ENCODE measurements at regions not wholly inside any gene's neighbourhood (a gene's known extent, or its start where the extent isn't known, plus 50 kb on each side); places are given as distances from the start of the nearest gene placed in this dataset.

- DNase-seq (ENCODE audit: unreplicated experiment), result no peak
- no TSS peak for BruUV-seq (replicated peaks)
- H3K27me3 Mint-ChIP-seq (ENCODE audit: insufficient read depth, unreplicated experiment), result no peaks in the 10 kb centered on the region
- no peaks in the 10 kb centered on the region for H3K36me3 Mint-ChIP-seq (ENCODE audit: insufficient read depth, unreplicated experiment)
- H3K27ac Mint-ChIP-seq (ENCODE audit: low read depth, unreplicated experiment), result no peak overlapping the region
- H3K9me3 Mint-ChIP-seq (ENCODE audit: unreplicated experiment), result no peaks in the 10 kb centered on the region
- intact Hi-C loops (cut with micrococcal nuclease), result no loop called here
- H3K4me1 Mint-ChIP-seq (ENCODE audit: insufficient read depth, unreplicated experiment), result peaks cover 9% of the 10 kb centered on the region
- POLR2A ChIA-PET, result no interaction called here
- TF ChIP-seq, protein P1, sequence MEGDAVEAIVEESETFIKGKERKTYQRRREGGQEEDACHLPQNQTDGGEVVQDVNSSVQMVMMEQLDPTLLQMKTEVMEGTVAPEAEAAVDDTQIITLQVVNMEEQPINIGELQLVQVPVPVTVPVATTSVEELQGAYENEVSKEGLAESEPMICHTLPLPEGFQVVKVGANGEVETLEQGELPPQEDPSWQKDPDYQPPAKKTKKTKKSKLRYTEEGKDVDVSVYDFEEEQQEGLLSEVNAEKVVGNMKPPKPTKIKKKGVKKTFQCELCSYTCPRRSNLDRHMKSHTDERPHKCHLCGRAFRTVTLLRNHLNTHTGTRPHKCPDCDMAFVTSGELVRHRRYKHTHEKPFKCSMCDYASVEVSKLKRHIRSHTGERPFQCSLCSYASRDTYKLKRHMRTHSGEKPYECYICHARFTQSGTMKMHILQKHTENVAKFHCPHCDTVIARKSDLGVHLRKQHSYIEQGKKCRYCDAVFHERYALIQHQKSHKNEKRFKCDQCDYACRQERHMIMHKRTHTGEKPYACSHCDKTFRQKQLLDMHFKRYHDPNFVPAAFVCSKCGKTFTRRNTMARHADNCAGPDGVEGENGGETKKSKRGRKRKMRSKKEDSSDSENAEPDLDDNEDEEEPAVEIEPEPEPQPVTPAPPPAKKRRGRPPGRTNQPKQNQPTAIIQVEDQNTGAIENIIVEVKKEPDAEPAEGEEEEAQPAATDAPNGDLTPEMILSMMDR (IDR thresholded peaks at IDR 0.05; ENCODE audit: unreplicated experiment), result no peak
- CTCF ChIA-PET, result no interaction called here
- H3K4me3 Mint-ChIP-seq (ENCODE audit: unreplicated experiment), result no peak overlapping the region
Observed at GRCh38 chr7:46707973-46708372, 786.9 kb upstream of the IGFBP3 start.

DNA sequence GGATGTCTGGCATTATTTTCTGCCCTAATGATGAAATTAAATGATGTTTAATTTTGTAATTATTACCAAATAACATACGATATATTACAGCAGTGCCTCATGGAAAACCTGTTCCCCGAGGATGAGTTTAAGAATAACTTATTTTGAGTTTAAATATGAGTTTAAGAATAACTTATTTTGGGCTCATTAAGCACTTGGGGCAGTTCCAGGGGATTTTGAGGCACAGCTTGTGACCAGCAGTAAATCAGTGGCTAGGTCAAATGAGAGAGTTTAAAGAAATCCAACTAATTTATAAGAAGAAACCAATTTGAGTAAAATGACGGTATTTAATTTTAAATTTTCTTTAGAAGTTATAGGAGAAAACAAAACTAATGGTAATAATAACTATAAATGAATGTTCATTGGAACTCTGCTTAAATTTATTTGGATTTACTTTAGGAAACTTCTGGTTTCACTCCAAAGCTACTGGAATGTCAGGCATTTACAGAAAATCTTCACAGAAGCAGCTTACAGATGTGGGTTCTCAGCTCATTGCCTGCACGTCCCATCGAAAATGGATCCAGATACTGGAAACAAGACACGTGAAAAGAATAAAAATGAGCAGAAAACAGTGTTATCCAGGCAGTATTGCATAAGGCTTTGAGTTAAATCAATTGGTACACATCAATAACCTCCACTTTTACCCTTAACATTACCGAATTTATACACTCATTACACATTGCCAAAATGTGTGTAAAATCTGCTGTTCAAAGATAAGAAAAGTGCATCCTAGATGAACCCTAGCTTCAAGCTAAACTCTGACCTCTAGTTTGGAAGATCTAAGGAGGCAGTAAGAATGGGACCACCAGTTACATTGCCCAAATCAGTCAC, 784.5 kb upstream of the IGFBP3 start:
- DNase-seq (ENCODE audit: unreplicated experiment), result no peak
- CTCF ChIA-PET, result interaction anchor here (0.8 to 1.1 kb wide), 2 partner anchors 12 to 789 kb away, joined by 3 to 4 read pairs; no protein-coding TSS in a partner anchor
- H3K4me3 Mint-ChIP-seq (ENCODE audit: unreplicated experiment), result no peak overlapping the region
- no peaks in the 10 kb centered on the region for H3K27me3 Mint-ChIP-seq (ENCODE audit: insufficient read depth, unreplicated experiment)
- H3K4me1 Mint-ChIP-seq (ENCODE audit: insufficient read depth, unreplicated experiment), result peaks cover 2% of the 10 kb centered on the region
- no peaks in the 10 kb centered on the region for H3K9me3 Mint-ChIP-seq (ENCODE audit: unreplicated experiment)
- POLR2A ChIA-PET, result interaction anchor here (0.6 kb wide), 1 partner anchor 372 kb away, joined by 3 read pairs; no protein-coding TSS in a partner anchor
- no peak overlapping the region for H3K27ac Mint-ChIP-seq (ENCODE audit: low read depth, unreplicated experiment)
- H3K36me3 Mint-ChIP-seq (ENCODE audit: insufficient read depth, unreplicated experiment), result no peaks in the 10 kb centered on the region
- intact Hi-C loops (cut with micrococcal nuclease), result no loop called here
- no TSS peak for BruUV-seq (replicated peaks)
- TF ChIP-seq, protein P1 (IDR thresholded peaks at IDR 0.05; ENCODE audit: unreplicated experiment), result no peak

DNA sequence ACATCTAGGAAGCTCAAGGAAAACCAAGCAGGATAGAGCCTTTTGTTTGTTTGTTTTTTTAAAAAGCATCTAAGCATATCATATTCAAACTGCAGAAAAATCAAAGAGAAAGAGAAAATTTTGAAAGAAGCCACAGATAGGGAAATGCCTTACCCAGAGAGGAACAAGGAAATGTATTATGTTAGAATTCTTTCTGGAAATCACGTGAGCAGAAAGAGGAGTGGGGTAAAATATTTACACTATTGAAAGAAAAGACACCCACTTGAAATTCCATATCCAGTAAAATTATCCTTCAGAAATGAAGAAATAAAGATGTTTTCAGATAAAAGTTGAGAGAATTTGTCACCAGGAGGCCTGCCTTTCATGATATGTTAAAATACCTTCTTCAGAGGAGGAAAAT, 775.7 kb upstream of the IGFBP3 start:
- no peak overlapping the region for H3K4me3 Mint-ChIP-seq (ENCODE audit: unreplicated experiment)
- H3K27me3 Mint-ChIP-seq (ENCODE audit: insufficient read depth, unreplicated experiment), result no peaks in the 10 kb centered on the region
- CTCF ChIA-PET, result no interaction called here
- BruUV-seq (replicated peaks), result no TSS peak
- POLR2A ChIA-PET, result no interaction called here
- no peaks in the 10 kb centered on the region for H3K36me3 Mint-ChIP-seq (ENCODE audit: insufficient read depth, unreplicated experiment)
- H3K4me1 Mint-ChIP-seq (ENCODE audit: insufficient read depth, unreplicated experiment), result no peaks in the 10 kb centered on the region
- intact Hi-C loops (cut with micrococcal nuclease), result loop anchor here (5.0 kb wide), 1 partner anchor 236 kb away; no protein-coding TSS in a partner anchor
- H3K9me3 Mint-ChIP-seq (ENCODE audit: unreplicated experiment), result no peaks in the 10 kb centered on the region
- TF ChIP-seq, protein P1 (IDR thresholded peaks at IDR 0.05; ENCODE audit: unreplicated experiment), result no peak
- no peak overlapping the region for H3K27ac Mint-ChIP-seq (ENCODE audit: low read depth, unreplicated experiment)
- DNase-seq (ENCODE audit: unreplicated experiment), result no peak

DNA sequence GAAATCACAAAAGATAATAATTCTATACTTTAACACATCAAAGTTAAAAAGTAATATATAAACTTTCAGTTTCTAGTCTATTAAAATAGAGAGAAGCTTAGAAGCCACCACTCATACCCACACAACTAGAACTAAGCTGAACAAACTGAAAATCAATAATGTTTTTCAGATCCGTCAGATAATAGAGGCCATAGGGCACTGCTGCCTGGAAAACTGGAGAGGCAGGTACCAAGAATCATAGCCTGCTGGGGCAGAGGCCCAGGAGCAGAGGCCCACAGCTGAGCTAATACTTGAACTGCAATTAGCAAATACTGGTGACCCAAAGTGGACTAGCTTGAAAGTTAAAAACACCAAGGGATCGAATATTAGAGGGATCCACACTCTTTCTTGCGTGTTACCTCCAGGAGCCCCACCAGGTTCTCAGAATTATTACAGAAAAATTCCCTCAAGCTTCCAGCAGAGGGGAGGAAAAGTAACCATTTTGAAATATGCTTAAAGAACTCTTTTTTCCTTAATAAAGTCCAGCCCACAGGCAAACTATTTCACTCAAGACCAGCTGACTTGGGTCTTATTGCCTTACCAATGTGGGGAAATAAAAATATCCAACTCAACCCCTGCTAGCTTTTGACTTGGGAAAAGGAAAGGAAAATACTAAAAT, 774.1 kb upstream of the IGFBP3 start:
- Mint-ChIP-seq H3K4me1 (ENCODE audit: insufficient read depth, unreplicated experiment) (no peaks in the 10 kb centered on the region), H3K27me3 (ENCODE audit: insufficient read depth, unreplicated experiment) (no peaks in the 10 kb centered on the region), H3K4me3 (ENCODE audit: unreplicated experiment) (no peak overlapping the region), H3K9me3 (ENCODE audit: unreplicated experiment) (no peaks in the 10 kb centered on the region), H3K36me3 (ENCODE audit: insufficient read depth, unreplicated experiment) (no peaks in the 10 kb centered on the region), H3K27ac (ENCODE audit: low read depth, unreplicated experiment) (no peak overlapping the region)
- intact Hi-C loops (cut with micrococcal nuclease), result loop anchor here (5.0 kb wide), 1 partner anchor 237 kb away; no protein-coding TSS in a partner anchor
- POLR2A ChIA-PET, result interaction anchor here (1.0 kb wide), 1 partner anchor 43 kb away, joined by 3 read pairs; no protein-coding TSS in a partner anchor
- CTCF ChIA-PET, result interaction anchor here (0.9 to 1.0 kb wide), 2 partner anchors 15 to 29 kb away, joined by 3 read pairs; no protein-coding TSS in a partner anchor
- DNase-seq (ENCODE audit: unreplicated experiment), result no peak
- TF ChIP-seq, protein P1 (IDR thresholded peaks at IDR 0.05; ENCODE audit: unreplicated experiment), result no peak
- no TSS peak for BruUV-seq (replicated peaks)
